Liver (tissue), 3 donors: ENCODE measurements at regions not wholly inside any gene's neighbourhood (a gene's known extent, or its start where the extent isn't known, plus 50 kb on each side); places are given as distances from the start of the nearest gene placed in this dataset.

ENCODE experiments used
- CTCF ChIP-seq: fragments of 150-350 bp; IDR thresholded peaks from 2 replicates; pipeline ENCODE4 v1.5.1; 2017; ENCODE audit warnings: improper control_type of control experiment, low read depth, low read length; ENCODE audit not compliant: missing input control
- MAX ChIP-seq: IDR thresholded peaks from 2 replicates; pipeline ENCODE4 v1.6.1; 2016; ENCODE audit warnings: antibody characterized with exemption
- RAD21 ChIP-seq, 2 donors: IDR thresholded peaks; 2 replicates each; pipeline ENCODE4 v1.6.1; 2016; ENCODE audit warnings: antibody characterized with exemption in 2 of 2, mild to moderate bottlenecking in 2 of 2
- REST ChIP-seq: IDR thresholded peaks from 2 replicates; pipeline ENCODE4 v1.6.1; 2016; ENCODE audit warnings: antibody characterized with exemption, mild to moderate bottlenecking
- RXRA ChIP-seq, 2 donors: IDR thresholded peaks; 2 replicates each; pipeline ENCODE4 v1.6.1; 2017 to 2018; ENCODE audit warnings: antibody characterized with exemption in 2 of 2, mild to moderate bottlenecking in 1 of 2
- YY1 ChIP-seq: IDR thresholded peaks from 2 replicates; pipeline ENCODE4 v1.6.1; 2016; ENCODE audit warnings: antibody characterized with exemption, mild to moderate bottlenecking
- donor health status: healthy.
- donor health status: healthy.

- no peak for TF ChIP-seq YY1
- no peak for TF ChIP-seq CTCF
- no peak for TF ChIP-seq REST
- TF ChIP-seq MAX, result no peak
- no peak for TF ChIP-seq RAD21 (IDR thresholded peaks at IDR 0.05)
- no peak for TF ChIP-seq RXRA (IDR thresholded peaks at IDR 0.05)
These were observed 99.7 kb upstream of the RAI14 start for GRCh38 chr5:34556509-34556782.
